Type B pancreatic cell (in vitro differentiated cells): ENCODE measurements at regions not wholly inside any gene's neighbourhood (a gene's known extent, or its start where the extent isn't known, plus 50 kb on each side); places are given as distances from the start of the nearest gene placed in this dataset.

ENCODE experiments used
- DNase-seq: peaks from one replicate; pipeline ENCODE4 v3.0.0; 2021; ENCODE audit warnings: mixed read lengths; ENCODE audit not compliant: unreplicated experiment; ENCODE audit errors: extremely low spot score
- H3K27ac Mint-ChIP-seq: 2 replicates; pipeline ENCODE4 v1.8.0; 2021; ENCODE audit warnings: mild to moderate bottlenecking, mixed read lengths
- H3K27me3 Mint-ChIP-seq: 2 replicates; pipeline ENCODE4 v1.8.0; 2021; ENCODE audit warnings: mixed read lengths
- H3K36me3 Mint-ChIP-seq: 2 replicates; pipeline ENCODE4 v1.8.0; 2021; ENCODE audit warnings: mixed read lengths
- H3K4me1 Mint-ChIP-seq: one replicate; pipeline ENCODE4 v1.8.0; 2021; ENCODE audit warnings: mixed read lengths; ENCODE audit not compliant: unreplicated experiment
- H3K4me3 Mint-ChIP-seq: 2 replicates; pipeline ENCODE4 v1.8.0; 2021; ENCODE audit warnings: mild to moderate bottlenecking, mixed read lengths
- H3K9me3 Mint-ChIP-seq: 2 replicates; pipeline ENCODE4 v1.8.0; 2021; ENCODE audit warnings: mixed read lengths
- CTCF ChIP-seq: fragments of 200-600 bp; sonication (generic); conservative IDR thresholded peaks from 2 replicates; pipeline ENCODE4 v1.5.0; 2021; ENCODE audit warnings: antibody characterized with exemption, mild to moderate bottlenecking

GRCh38 chr16:54579106-54579728, 292.6 kb upstream of the IRX3 start:
- H3K27ac Mint-ChIP-seq, result no peak overlapping the region
- H3K9me3 Mint-ChIP-seq, result no peaks in the 10 kb centered on the region
- peaks cover 40% of the 10 kb centered on the region for H3K27me3 Mint-ChIP-seq
- TF ChIP-seq CTCF, result no peak
- no peak overlapping the region for H3K4me3 Mint-ChIP-seq
- peaks cover 14% of the 10 kb centered on the region for H3K4me1 Mint-ChIP-seq
- no peak for DNase-seq
- no peaks in the 10 kb centered on the region for H3K36me3 Mint-ChIP-seq

- Mint-ChIP-seq H3K4me3 (no peak overlapping the region), H3K4me1 (peaks cover 14% of the 10 kb centered on the region), H3K27ac (no peak overlapping the region), H3K9me3 (no peaks in the 10 kb centered on the region), H3K36me3 (no peaks in the 10 kb centered on the region), H3K27me3 (peaks cover 40% of the 10 kb centered on the region)
- no peak for DNase-seq
- TF ChIP-seq CTCF, result no peak
Measured at GRCh38 chr16:54577651-54578128, 291.1 kb upstream of the IRX3 start.

GRCh38 chr16:54576785-54577184, 290.2 kb upstream of the IRX3 start:
- no peak for TF ChIP-seq CTCF
- no peak overlapping the region for H3K4me3 Mint-ChIP-seq
- peaks cover 14% of the 10 kb centered on the region for H3K4me1 Mint-ChIP-seq
- H3K36me3 Mint-ChIP-seq, result no peaks in the 10 kb centered on the region
- H3K27me3 Mint-ChIP-seq, result peaks cover 40% of the 10 kb centered on the region
- H3K9me3 Mint-ChIP-seq, result no peaks in the 10 kb centered on the region
- no peak for DNase-seq
- H3K27ac Mint-ChIP-seq, result no peak overlapping the region

GRCh38 chr16:54568906-54569807, 282.6 kb upstream of the IRX3 start:
- no peaks in the 10 kb centered on the region for H3K27me3 Mint-ChIP-seq
- DNase-seq, result no peak
- TF ChIP-seq CTCF, result no peak
- no peak overlapping the region for H3K27ac Mint-ChIP-seq
- no peaks in the 10 kb centered on the region for H3K9me3 Mint-ChIP-seq
- no peaks in the 10 kb centered on the region for H3K36me3 Mint-ChIP-seq
- no peak overlapping the region for H3K4me3 Mint-ChIP-seq
- peaks cover 13% of the 10 kb centered on the region for H3K4me1 Mint-ChIP-seq

GRCh38 chr16:54564841-54565240, 278.3 kb upstream of the IRX3 start:
- Mint-ChIP-seq H3K4me3 (no peak overlapping the region), H3K36me3 (no peaks in the 10 kb centered on the region), H3K27me3 (no peaks in the 10 kb centered on the region), H3K4me1 (peaks cover 13% of the 10 kb centered on the region), H3K27ac (no peak overlapping the region), H3K9me3 (no peaks in the 10 kb centered on the region)
- DNase-seq, result no peak
- no peak for TF ChIP-seq CTCF
